ENCODE measurements at regions not wholly inside any gene's neighbourhood (a gene's known extent, or its start where the extent isn't known, plus 50 kb on each side); places are given as distances from the start of the nearest gene placed in this dataset.

DNA sequence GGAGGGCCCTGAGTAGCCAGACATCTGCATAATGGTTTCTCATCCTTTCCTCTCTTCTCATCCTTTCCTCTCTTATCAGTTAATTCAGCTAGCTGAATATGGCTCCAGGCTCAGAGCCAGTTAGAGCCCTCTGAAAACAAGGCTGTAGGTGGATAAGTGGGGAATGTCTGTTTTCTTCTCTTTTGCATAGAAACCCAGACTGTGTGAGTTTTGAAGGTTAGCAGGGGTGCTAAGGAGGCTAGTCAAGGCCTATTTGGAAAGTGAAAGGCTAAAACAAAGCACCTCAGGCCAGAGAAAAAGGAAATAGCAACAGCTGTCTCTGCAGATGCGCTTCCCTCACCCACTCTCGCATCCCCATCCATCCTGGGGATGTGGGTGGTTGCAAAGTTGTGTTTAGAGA, 420.9 kb downstream of the SHISA9 start:
- no peaks in the 10 kb centered on the region for H3K79me2 ChIP-seq (ENCODE audit: insufficient read depth, low read length)
- no CpG with 5 or more reads among the region's 2 CpGs for WGBS (ENCODE audit: insufficient coverage)
- H2AFZ ChIP-seq (ENCODE audit: insufficient read depth, low read depth, low read length, poor library complexity, severe bottlenecking), result no peak overlapping the region
- no peaks in the 10 kb centered on the region for H4K20me1 ChIP-seq (ENCODE audit: insufficient read depth, low read length)
- H3K36me3 ChIP-seq (replicated peaks in 1 of 2; ENCODE audit: control insufficient read depth in 1 of 2, insufficient read depth in 2 of 2, low read length in 2 of 2), result no peaks in the 10 kb centered on the region
- intact Hi-C loops (cut with micrococcal nuclease), result no loop called here
- no peak overlapping the region for H3K9ac ChIP-seq (ENCODE audit: insufficient read depth, low read length, poor library complexity, severe bottlenecking)
- no peak for DNase-seq
- Mint-ChIP-seq H3K27ac (no peak overlapping the region), H3K9me3 (peaks cover 0 to 11% (median 0%) of the 10 kb centered on the region in 7 donors), H3K4me1 (peaks cover 3% of the 10 kb centered on the region), H3K4me3 (no peak overlapping the region), H3K36me3 (no peaks in the 10 kb centered on the region), H3K27me3 (ENCODE audit: low read depth in 3 of 3) (peaks cover 0 to 4% (median 0%) of the 10 kb centered on the region in 3 donors)
- no peak overlapping the region for H3K4me3 ChIP-seq (replicated peaks in 1 of 3; ENCODE audit: low read depth in 2 of 3, low read length in 3 of 3)
- H3K4me1 ChIP-seq (ENCODE audit: control insufficient read depth in 1 of 2, insufficient read depth in 2 of 2, low read length in 2 of 2), result no peaks in the 10 kb centered on the region
- no peak overlapping the region for H3K27ac ChIP-seq (ENCODE audit: low read depth in 1 of 2, low read length in 2 of 2)
- H3K27me3 ChIP-seq (ENCODE audit: control insufficient read depth in 2 of 2, insufficient read depth in 2 of 2, low read length in 2 of 2), result no peaks in the 10 kb centered on the region
- H3K4me2 ChIP-seq (replicated peaks; ENCODE audit: extremely low read depth, low read length, poor library complexity, severe bottlenecking), result no peak overlapping the region
- TF ChIP-seq CTCF (IDR thresholded peaks at IDR 0.05), result no peak
- no peaks in the 10 kb centered on the region for H3K9me3 ChIP-seq (replicated peaks in 1 of 2; ENCODE audit: control insufficient read depth in 1 of 2, insufficient read depth in 1 of 2, low read length in 2 of 2)

- no peak overlapping the region for H2AFZ ChIP-seq (ENCODE audit: insufficient read depth, low read depth, low read length, poor library complexity, severe bottlenecking)
- no peak for TF ChIP-seq CTCF (IDR thresholded peaks at IDR 0.05)
- no peaks in the 10 kb centered on the region for H3K4me1 ChIP-seq (ENCODE audit: control insufficient read depth in 1 of 2, insufficient read depth in 2 of 2, low read length in 2 of 2)
- intact Hi-C loops (cut with micrococcal nuclease), result no loop called here
- Mint-ChIP-seq H3K4me1 (peaks cover 3% of the 10 kb centered on the region), H3K27ac (no peak overlapping the region), H3K27me3 (ENCODE audit: low read depth in 3 of 3) (peaks cover 0 to 3% (median 0%) of the 10 kb centered on the region in 3 donors), H3K4me3 (no peak overlapping the region), H3K36me3 (no peaks in the 10 kb centered on the region), H3K9me3 (peaks cover 0 to 9% (median 2%) of the 10 kb centered on the region in 7 donors)
- no peaks in the 10 kb centered on the region for H3K9me3 ChIP-seq (replicated peaks in 1 of 2; ENCODE audit: control insufficient read depth in 1 of 2, insufficient read depth in 1 of 2, low read length in 2 of 2)
- H3K9ac ChIP-seq (ENCODE audit: insufficient read depth, low read length, poor library complexity, severe bottlenecking), result no peak overlapping the region
- no peak overlapping the region for H3K4me2 ChIP-seq (replicated peaks; ENCODE audit: extremely low read depth, low read length, poor library complexity, severe bottlenecking)
- H3K36me3 ChIP-seq (replicated peaks in 1 of 2; ENCODE audit: control insufficient read depth in 1 of 2, insufficient read depth in 2 of 2, low read length in 2 of 2), result no peaks in the 10 kb centered on the region
- H3K4me3 ChIP-seq (replicated peaks in 1 of 3; ENCODE audit: low read depth in 2 of 3, low read length in 3 of 3), result no peak overlapping the region
- no peak overlapping the region for H3K27ac ChIP-seq (ENCODE audit: low read depth in 1 of 2, low read length in 2 of 2)
- no peaks in the 10 kb centered on the region for H4K20me1 ChIP-seq (ENCODE audit: insufficient read depth, low read length)
- no CpG with 5 or more reads among the region's 2 CpGs for WGBS (ENCODE audit: insufficient coverage)
- no peak for DNase-seq
- H3K27me3 ChIP-seq (ENCODE audit: control insufficient read depth in 2 of 2, insufficient read depth in 2 of 2, low read length in 2 of 2), result no peaks in the 10 kb centered on the region
- H3K79me2 ChIP-seq (ENCODE audit: insufficient read depth, low read length), result no peaks in the 10 kb centered on the region
These were observed 423.5 kb downstream of the SHISA9 start for GRCh38 chr16:13324851-13325250.

Data from CD14-positive monocyte (primary cell).